ENCODE measurements at regions not wholly inside any gene's neighbourhood (a gene's known extent, or its start where the extent isn't known, plus 50 kb on each side); places are given as distances from the start of the nearest gene placed in this dataset.

DNA sequence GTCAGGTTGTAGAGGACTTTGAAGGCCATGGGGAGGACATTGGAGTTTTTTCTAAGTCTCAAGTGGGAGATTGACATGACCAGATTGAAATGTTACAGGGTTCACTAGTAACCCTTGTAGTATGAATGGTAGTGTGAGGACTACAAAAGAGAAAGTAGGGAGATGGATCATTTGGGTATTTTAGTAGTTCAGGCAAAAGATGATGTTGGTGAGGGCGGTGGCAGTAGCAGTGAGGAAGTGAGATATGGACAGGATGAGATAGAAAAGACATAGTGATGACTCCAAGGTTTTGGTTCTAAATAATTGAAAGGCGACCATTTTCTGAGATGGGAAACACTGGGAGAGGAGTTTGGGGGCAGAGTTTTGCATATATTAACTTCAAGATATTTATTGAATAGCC, 94.2 kb upstream of the CNTN1 start:
- TF ChIP-seq POLR2AphosphoS5 (IDR thresholded peaks at IDR 0.05; ENCODE audit: low read depth): no peak
- TF ChIP-seq, protein P1, sequence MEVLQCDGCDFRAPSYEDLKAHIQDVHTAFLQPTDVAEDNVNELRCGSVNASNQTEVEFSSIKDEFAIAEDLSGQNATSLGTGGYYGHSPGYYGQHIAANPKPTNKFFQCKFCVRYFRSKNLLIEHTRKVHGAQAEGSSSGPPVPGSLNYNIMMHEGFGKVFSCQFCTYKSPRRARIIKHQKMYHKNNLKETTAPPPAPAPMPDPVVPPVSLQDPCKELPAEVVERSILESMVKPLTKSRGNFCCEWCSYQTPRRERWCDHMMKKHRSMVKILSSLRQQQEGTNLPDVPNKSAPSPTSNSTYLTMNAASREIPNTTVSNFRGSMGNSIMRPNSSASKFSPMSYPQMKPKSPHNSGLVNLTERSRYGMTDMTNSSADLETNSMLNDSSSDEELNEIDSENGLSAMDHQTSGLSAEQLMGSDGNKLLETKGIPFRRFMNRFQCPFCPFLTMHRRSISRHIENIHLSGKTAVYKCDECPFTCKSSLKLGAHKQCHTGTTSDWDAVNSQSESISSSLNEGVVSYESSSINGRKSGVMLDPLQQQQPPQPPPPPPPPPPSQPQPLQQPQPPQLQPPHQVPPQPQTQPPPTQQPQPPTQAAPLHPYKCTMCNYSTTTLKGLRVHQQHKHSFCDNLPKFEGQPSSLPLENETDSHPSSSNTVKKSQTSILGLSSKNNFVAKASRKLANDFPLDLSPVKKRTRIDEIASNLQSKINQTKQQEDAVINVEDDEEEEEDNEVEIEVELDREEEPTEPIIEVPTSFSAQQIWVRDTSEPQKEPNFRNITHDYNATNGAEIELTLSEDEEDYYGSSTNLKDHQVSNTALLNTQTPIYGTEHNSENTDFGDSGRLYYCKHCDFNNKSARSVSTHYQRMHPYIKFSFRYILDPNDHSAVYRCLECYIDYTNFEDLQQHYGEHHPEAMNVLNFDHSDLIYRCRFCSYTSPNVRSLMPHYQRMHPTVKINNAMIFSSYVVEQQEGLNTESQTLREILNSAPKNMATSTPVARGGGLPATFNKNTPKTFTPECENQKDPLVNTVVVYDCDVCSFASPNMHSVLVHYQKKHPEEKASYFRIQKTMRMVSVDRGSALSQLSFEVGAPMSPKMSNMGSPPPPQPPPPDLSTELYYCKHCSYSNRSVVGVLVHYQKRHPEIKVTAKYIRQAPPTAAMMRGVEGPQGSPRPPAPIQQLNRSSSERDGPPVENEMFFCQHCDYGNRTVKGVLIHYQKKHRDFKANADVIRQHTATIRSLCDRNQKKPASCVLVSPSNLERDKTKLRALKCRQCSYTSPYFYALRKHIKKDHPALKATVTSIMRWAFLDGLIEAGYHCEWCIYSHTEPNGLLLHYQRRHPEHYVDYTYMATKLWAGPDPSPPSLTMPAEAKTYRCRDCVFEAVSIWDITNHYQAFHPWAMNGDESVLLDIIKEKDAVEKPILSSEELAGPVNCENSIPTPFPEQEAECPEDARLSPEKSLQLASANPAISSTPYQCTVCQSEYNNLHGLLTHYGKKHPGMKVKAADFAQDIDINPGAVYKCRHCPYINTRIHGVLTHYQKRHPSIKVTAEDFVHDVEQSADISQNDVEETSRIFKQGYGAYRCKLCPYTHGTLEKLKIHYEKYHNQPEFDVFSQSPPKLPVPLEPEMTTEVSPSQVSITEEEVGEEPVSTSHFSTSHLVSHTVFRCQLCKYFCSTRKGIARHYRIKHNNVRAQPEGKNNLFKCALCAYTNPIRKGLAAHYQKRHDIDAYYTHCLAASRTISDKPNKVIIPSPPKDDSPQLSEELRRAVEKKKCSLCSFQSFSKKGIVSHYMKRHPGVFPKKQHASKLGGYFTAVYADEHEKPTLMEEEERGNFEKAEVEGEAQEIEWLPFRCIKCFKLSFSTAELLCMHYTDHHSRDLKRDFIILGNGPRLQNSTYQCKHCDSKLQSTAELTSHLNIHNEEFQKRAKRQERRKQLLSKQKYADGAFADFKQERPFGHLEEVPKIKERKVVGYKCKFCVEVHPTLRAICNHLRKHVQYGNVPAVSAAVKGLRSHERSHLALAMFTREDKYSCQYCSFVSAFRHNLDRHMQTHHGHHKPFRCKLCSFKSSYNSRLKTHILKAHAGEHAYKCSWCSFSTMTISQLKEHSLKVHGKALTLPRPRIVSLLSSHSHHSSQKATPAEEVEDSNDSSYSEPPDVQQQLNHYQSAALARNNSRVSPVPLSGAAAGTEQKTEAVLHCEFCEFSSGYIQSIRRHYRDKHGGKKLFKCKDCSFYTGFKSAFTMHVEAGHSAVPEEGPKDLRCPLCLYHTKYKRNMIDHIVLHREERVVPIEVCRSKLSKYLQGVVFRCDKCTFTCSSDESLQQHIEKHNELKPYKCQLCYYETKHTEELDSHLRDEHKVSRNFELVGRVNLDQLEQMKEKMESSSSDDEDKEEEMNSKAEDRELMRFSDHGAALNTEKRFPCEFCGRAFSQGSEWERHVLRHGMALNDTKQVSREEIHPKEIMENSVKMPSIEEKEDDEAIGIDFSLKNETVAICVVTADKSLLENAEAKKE (CRISPR knock-in tag; IDR thresholded peaks at IDR 0.05): no peak
- no peak for TF ChIP-seq CREB1 (CRISPR knock-in tag; IDR thresholded peaks at IDR 0.05; ENCODE audit: low read depth)
- TF ChIP-seq ZNF114 (CRISPR knock-in tag; IDR thresholded peaks at IDR 0.05): no peak
- TF ChIP-seq, protein P2, sequence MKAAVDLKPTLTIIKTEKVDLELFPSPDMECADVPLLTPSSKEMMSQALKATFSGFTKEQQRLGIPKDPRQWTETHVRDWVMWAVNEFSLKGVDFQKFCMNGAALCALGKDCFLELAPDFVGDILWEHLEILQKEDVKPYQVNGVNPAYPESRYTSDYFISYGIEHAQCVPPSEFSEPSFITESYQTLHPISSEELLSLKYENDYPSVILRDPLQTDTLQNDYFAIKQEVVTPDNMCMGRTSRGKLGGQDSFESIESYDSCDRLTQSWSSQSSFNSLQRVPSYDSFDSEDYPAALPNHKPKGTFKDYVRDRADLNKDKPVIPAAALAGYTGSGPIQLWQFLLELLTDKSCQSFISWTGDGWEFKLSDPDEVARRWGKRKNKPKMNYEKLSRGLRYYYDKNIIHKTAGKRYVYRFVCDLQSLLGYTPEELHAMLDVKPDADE (IDR thresholded peaks at IDR 0.05): no peak
- no peak for TF ChIP-seq STAT1 (IDR thresholded peaks at IDR 0.05; ENCODE audit: unreplicated experiment)
- Histone ChIP-seq H3K27ac (ENCODE audit: low read depth) (no peak overlapping the region), H3K36me3 (ENCODE audit: insufficient read depth) (no peaks in the 10 kb centered on the region), H3K4me3 (no peak overlapping the region), H3K9me2 (ENCODE audit: insufficient read depth) (no peaks in the 10 kb centered on the region; the same call in 1 of the 2 replicates), H3F3A (replicated peaks; ENCODE audit: low read depth) (no peaks in the 10 kb centered on the region), H3K4me1 (ENCODE audit: insufficient read depth) (no peaks in the 10 kb centered on the region), H3K27me3 (ENCODE audit: insufficient read depth) (no peaks in the 10 kb centered on the region), H2AFZ (no peak overlapping the region), H4K20me1 (replicated peaks; ENCODE audit: insufficient read depth) (no peaks in the 10 kb centered on the region), H3K4me2 (no peak overlapping the region), H3K79me2 (replicated peaks; ENCODE audit: insufficient read depth) (no peaks in the 10 kb centered on the region)
- ATAC-seq (no peak), DNase-seq (ENCODE audit: low spot score) (no peak)
- H3K9me3 Mint-ChIP-seq: no peaks in the 10 kb centered on the region
- H3K4me3 Mint-ChIP-seq: no peak overlapping the region
- no peaks in the 10 kb centered on the region for H3K4me1 Mint-ChIP-seq
- no peaks in the 10 kb centered on the region for H3K36me3 Mint-ChIP-seq (ENCODE audit: low read depth)
- H3K27ac Mint-ChIP-seq: no peak overlapping the region
- H3K27me3 Mint-ChIP-seq (ENCODE audit: insufficient read depth, low read depth, poor library complexity): no peaks in the 10 kb centered on the region

DNA sequence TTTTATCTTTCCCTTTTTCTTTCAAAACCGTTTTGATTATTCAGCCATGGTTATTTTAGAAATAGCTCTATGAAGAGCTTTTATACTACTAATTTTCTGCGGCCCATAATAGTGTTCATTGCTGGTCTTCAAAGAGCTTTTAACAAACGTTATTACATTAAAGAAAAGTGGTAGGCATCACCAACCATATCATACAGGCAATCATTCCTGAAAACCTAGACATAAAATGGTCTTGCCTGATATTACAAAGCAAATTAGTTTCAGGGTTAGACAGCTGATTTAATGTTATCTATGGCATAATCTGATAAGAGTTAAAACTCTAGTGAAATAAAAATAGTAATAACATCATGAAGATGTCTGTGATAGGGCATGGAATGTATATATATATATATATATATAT, 89.7 kb upstream of the CNTN1 start:
- H3K27me3 ChIP-seq (ENCODE audit: insufficient read depth): no peaks in the 10 kb centered on the region
- Mint-ChIP-seq H3K27ac (no peak overlapping the region), H3K4me1 (no peaks in the 10 kb centered on the region), H3K9me3 (no peaks in the 10 kb centered on the region), H3K4me3 (no peak overlapping the region), H3K36me3 (ENCODE audit: low read depth) (no peaks in the 10 kb centered on the region), H3K27me3 (ENCODE audit: insufficient read depth, low read depth, poor library complexity) (no peaks in the 10 kb centered on the region)
- TF ChIP-seq POLR2AphosphoS5 (IDR thresholded peaks at IDR 0.05; ENCODE audit: low read depth): no peak
- no peak for TF ChIP-seq ZNF331 (CRISPR knock-in tag; IDR thresholded peaks at IDR 0.05; ENCODE audit: low read depth)
- no peak for TF ChIP-seq STAT1 (IDR thresholded peaks at IDR 0.05; ENCODE audit: unreplicated experiment)
- TF ChIP-seq, protein P2 (IDR thresholded peaks at IDR 0.05): no peak
- no peak for TF ChIP-seq NANOG (IDR thresholded peaks at IDR 0.05; ENCODE audit: borderline replicate concordance)
- TF ChIP-seq, protein P3, sequence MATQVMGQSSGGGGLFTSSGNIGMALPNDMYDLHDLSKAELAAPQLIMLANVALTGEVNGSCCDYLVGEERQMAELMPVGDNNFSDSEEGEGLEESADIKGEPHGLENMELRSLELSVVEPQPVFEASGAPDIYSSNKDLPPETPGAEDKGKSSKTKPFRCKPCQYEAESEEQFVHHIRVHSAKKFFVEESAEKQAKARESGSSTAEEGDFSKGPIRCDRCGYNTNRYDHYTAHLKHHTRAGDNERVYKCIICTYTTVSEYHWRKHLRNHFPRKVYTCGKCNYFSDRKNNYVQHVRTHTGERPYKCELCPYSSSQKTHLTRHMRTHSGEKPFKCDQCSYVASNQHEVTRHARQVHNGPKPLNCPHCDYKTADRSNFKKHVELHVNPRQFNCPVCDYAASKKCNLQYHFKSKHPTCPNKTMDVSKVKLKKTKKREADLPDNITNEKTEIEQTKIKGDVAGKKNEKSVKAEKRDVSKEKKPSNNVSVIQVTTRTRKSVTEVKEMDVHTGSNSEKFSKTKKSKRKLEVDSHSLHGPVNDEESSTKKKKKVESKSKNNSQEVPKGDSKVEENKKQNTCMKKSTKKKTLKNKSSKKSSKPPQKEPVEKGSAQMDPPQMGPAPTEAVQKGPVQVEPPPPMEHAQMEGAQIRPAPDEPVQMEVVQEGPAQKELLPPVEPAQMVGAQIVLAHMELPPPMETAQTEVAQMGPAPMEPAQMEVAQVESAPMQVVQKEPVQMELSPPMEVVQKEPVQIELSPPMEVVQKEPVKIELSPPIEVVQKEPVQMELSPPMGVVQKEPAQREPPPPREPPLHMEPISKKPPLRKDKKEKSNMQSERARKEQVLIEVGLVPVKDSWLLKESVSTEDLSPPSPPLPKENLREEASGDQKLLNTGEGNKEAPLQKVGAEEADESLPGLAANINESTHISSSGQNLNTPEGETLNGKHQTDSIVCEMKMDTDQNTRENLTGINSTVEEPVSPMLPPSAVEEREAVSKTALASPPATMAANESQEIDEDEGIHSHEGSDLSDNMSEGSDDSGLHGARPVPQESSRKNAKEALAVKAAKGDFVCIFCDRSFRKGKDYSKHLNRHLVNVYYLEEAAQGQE (IDR thresholded peaks at IDR 0.05; ENCODE audit: unreplicated experiment): no peak
- TF ChIP-seq CREB1 (CRISPR knock-in tag; IDR thresholded peaks at IDR 0.05; ENCODE audit: low read depth): no peak
- no peak for TF ChIP-seq ZNF114 (CRISPR knock-in tag; IDR thresholded peaks at IDR 0.05)
- no peaks in the 10 kb centered on the region for H3F3A ChIP-seq (replicated peaks; ENCODE audit: low read depth)
- H3K9me2 ChIP-seq (ENCODE audit: insufficient read depth): no peaks in the 10 kb centered on the region
- ATAC-seq (no peak), DNase-seq (ENCODE audit: low spot score) (no peak)
- H3K4me3 ChIP-seq: no peak overlapping the region
- H3K36me3 ChIP-seq (ENCODE audit: insufficient read depth): no peaks in the 10 kb centered on the region
- no peaks in the 10 kb centered on the region for H4K20me1 ChIP-seq (replicated peaks; ENCODE audit: insufficient read depth)
- H3K27ac ChIP-seq (ENCODE audit: low read depth): no peak overlapping the region
- no peak overlapping the region for H3K4me2 ChIP-seq
- no peaks in the 10 kb centered on the region for H3K79me2 ChIP-seq (replicated peaks; ENCODE audit: insufficient read depth)
- H3K4me1 ChIP-seq (ENCODE audit: insufficient read depth): no peaks in the 10 kb centered on the region
- H2AFZ ChIP-seq: no peak overlapping the region

Measured in GM23338 (cell line).